Neutrophil (primary cell): ENCODE measurements at regions not wholly inside any gene's neighbourhood (a gene's known extent, or its start where the extent isn't known, plus 50 kb on each side); places are given as distances from the start of the nearest gene placed in this dataset.

ENCODE experiments used
- H3K27ac ChIP-seq: fragments of 200-600 bp; sonication (generic); 2 replicates; pipeline ENCODE4 v1.5.1; 2016; ENCODE audit warnings: mild to moderate bottlenecking, moderate library complexity
- H3K27me3 ChIP-seq: fragments of 200-600 bp; sonication (generic); 2 replicates; pipeline ENCODE4 v1.6.0; 2016; ENCODE audit warnings: mild to moderate bottlenecking
- H3K36me3 ChIP-seq: fragments of 200-600 bp; sonication (generic); 2 replicates; pipeline ENCODE4 v1.5.1; 2017
- H3K4me1 ChIP-seq, 2 experiments: fragments of 200-600 bp in 1 of 2; sonication (generic) in 1 of 2; 1 replicate in 1 of 2; 2 replicates in 1 of 2; pipeline versions ENCODE4 v1.5.1 to v1.6.1; 2013 to 2016; ENCODE audit warnings: low read depth in 1 of 2, low read length in 1 of 2, mild to moderate bottlenecking in 1 of 2, moderate library complexity in 1 of 2; ENCODE audit not compliant: control insufficient read depth in 1 of 2, insufficient read depth in 1 of 2
- H3K4me3 ChIP-seq, 2 experiments: fragments of 200-600 bp in 1 of 2; sonication (generic) in 1 of 2; 1 replicate in 1 of 2; 2 replicates in 1 of 2; pipeline ENCODE4 v1.5.1; 2013 to 2016; ENCODE audit warnings: low read depth in 1 of 2, low read length in 1 of 2, mild to moderate bottlenecking in 1 of 2, moderate library complexity in 1 of 2
- H3K9me3 ChIP-seq: fragments of 200-600 bp; sonication (generic); 2 replicates; pipeline ENCODE4 v1.5.1; 2016
- CTCF ChIP-seq: fragments of 200-600 bp; sonication (generic); IDR thresholded peaks from 2 replicates; pipeline ENCODE4 v1.5.1; 2016; ENCODE audit warnings: antibody characterized with exemption

GRCh38 chr2:35548171-35548570, 807.4 kb upstream of the CRIM1 start:
- H3K9me3 ChIP-seq = no peaks in the 10 kb centered on the region
- H3K4me1 ChIP-seq = no peaks in the 10 kb centered on the region
- H3K4me3 ChIP-seq = no peak overlapping the region
- no peaks in the 10 kb centered on the region for H3K27me3 ChIP-seq
- TF ChIP-seq CTCF = no peak
- H3K27ac ChIP-seq = no peak overlapping the region
- no peaks in the 10 kb centered on the region for H3K36me3 ChIP-seq

GRCh38 chr2:35545301-35545700, 810.3 kb upstream of the CRIM1 start:
- TF ChIP-seq CTCF = no peak
- Histone ChIP-seq H3K27ac (no peak overlapping the region), H3K9me3 (no peaks in the 10 kb centered on the region), H3K4me3 (no peak overlapping the region), H3K27me3 (no peaks in the 10 kb centered on the region), H3K4me1 (no peaks in the 10 kb centered on the region), H3K36me3 (no peaks in the 10 kb centered on the region)

- Histone ChIP-seq H3K36me3 (no peaks in the 10 kb centered on the region), H3K27ac (no peak overlapping the region), H3K9me3 (no peaks in the 10 kb centered on the region), H3K4me3 (no peak overlapping the region), H3K4me1 (no peaks in the 10 kb centered on the region), H3K27me3 (no peaks in the 10 kb centered on the region)
- no peak for TF ChIP-seq CTCF
These were observed 816.8 kb upstream of the CRIM1 start for GRCh38 chr2:35538796-35539195.

- Histone ChIP-seq H3K4me1 (no peaks in the 10 kb centered on the region), H3K9me3 (no peaks in the 10 kb centered on the region), H3K27me3 (no peaks in the 10 kb centered on the region), H3K4me3 (no peak overlapping the region), H3K27ac (no peak overlapping the region), H3K36me3 (no peaks in the 10 kb centered on the region)
- TF ChIP-seq CTCF = no peak
These were observed 824.9 kb upstream of the CRIM1 start for GRCh38 chr2:35530615-35531135.

GRCh38 chr2:35526741-35527140, 828.8 kb upstream of the CRIM1 start:
- Histone ChIP-seq H3K27ac (no peak overlapping the region), H3K9me3 (no peaks in the 10 kb centered on the region), H3K4me3 (no peak overlapping the region), H3K27me3 (no peaks in the 10 kb centered on the region), H3K4me1 (no peaks in the 10 kb centered on the region), H3K36me3 (no peaks in the 10 kb centered on the region)
- no peak for TF ChIP-seq CTCF

GRCh38 chr2:35522450-35522849, 833.1 kb upstream of the CRIM1 start:
- TF ChIP-seq CTCF = no peak
- H3K36me3 ChIP-seq = no peaks in the 10 kb centered on the region
- H3K27ac ChIP-seq = no peak overlapping the region
- H3K9me3 ChIP-seq = no peaks in the 10 kb centered on the region
- no peaks in the 10 kb centered on the region for H3K27me3 ChIP-seq
- no peaks in the 10 kb centered on the region for H3K4me1 ChIP-seq
- H3K4me3 ChIP-seq = no peak overlapping the region
